ENCODE measurements at regions not wholly inside any gene's neighbourhood (a gene's known extent, or its start where the extent isn't known, plus 50 kb on each side); places are given as distances from the start of the nearest gene placed in this dataset.

- TF ChIP-seq, protein P1, sequence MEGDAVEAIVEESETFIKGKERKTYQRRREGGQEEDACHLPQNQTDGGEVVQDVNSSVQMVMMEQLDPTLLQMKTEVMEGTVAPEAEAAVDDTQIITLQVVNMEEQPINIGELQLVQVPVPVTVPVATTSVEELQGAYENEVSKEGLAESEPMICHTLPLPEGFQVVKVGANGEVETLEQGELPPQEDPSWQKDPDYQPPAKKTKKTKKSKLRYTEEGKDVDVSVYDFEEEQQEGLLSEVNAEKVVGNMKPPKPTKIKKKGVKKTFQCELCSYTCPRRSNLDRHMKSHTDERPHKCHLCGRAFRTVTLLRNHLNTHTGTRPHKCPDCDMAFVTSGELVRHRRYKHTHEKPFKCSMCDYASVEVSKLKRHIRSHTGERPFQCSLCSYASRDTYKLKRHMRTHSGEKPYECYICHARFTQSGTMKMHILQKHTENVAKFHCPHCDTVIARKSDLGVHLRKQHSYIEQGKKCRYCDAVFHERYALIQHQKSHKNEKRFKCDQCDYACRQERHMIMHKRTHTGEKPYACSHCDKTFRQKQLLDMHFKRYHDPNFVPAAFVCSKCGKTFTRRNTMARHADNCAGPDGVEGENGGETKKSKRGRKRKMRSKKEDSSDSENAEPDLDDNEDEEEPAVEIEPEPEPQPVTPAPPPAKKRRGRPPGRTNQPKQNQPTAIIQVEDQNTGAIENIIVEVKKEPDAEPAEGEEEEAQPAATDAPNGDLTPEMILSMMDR (conservative IDR thresholded peaks at IDR 0.05; ENCODE audit: low read depth, low read length): no peak
- TF ChIP-seq EZH2 (IDR thresholded peaks at IDR 0.05; ENCODE audit: borderline replicate concordance, low read depth, low read length, poor library complexity, severe bottlenecking): no peak
These were observed 59.4 kb upstream of the H2AZ1 start for GRCh38 chr4:100009490-100009889.

All from A673 (cell line).